Panc1 (cell line): ENCODE measurements at regions not wholly inside any gene's neighbourhood (a gene's known extent, or its start where the extent isn't known, plus 50 kb on each side); places are given as distances from the start of the nearest gene placed in this dataset.

Source experiments
- ATAC-seq: fragments of 200-7000 bp; cut with Tn5 transposase; 2 replicates; pipeline ENCODE4 v1.9.1; 2020; ENCODE audit warnings: mild to moderate bottlenecking, moderate library complexity
- BruUV-seq: library from RNA; stranded (reverse); fragments of 400-500 nt; replicated peaks from 2 replicates; lab custom pipeline; 2021; lab: Mats Ljungman, UMichigan
- CTCF ChIA-PET: fragments of 300-600 bp; sonication (Branson Sonifier 250); formaldehyde crosslinking; loops from one replicate; lab custom pipeline; 2022; ENCODE audit warnings: antibody characterized with exemption; lab: Charles Lee
- POLR2A ChIA-PET: fragments of 300-600 bp; sonication (Branson Sonifier 250); formaldehyde crosslinking; loops from one replicate; lab custom pipeline; 2022; ENCODE audit warnings: antibody characterized with exemption; lab: Charles Lee
- DNase-seq: peaks from one replicate; pipeline ENCODE4 v3.0.0-alpha.2; 2010; ENCODE audit warnings: low read depth, low spot score
- H3K27ac ChIP-seq: 2 replicates; pipeline ENCODE4 v1.5.1; 2011; ENCODE audit warnings: mild to moderate bottlenecking, low read length, inconsistent platforms
- H3K27me3 ChIP-seq: fragments of 200-500 bp; sonication (Bioruptor generic); 2 replicates; pipeline ENCODE4 v1.6.0; 2014; ENCODE audit warnings: low read length, inconsistent platforms; ENCODE audit not compliant: control insufficient read depth, insufficient read depth
- H3K36me3 ChIP-seq: fragments of 200-500 bp; sonication (Bioruptor generic); 2 replicates; pipeline ENCODE4 v1.5.1; 2014; ENCODE audit warnings: inconsistent platforms, mild to moderate bottlenecking, low read length, moderate library complexity; ENCODE audit not compliant: control insufficient read depth, insufficient read depth
- H3K4me1 ChIP-seq: 2 replicates; pipeline ENCODE4 v1.5.1; 2011; ENCODE audit warnings: inconsistent platforms, mild to moderate bottlenecking, low read length, moderate library complexity; ENCODE audit not compliant: control insufficient read depth, insufficient read depth
- H3K4me3 ChIP-seq, 2 experiments: 2 replicates each; pipeline ENCODE4 v1.5.1; 2011 to 2012; ENCODE audit warnings: low read depth in 2 of 2, low read length in 2 of 2, mild to moderate bottlenecking in 2 of 2, inconsistent platforms in 1 of 2, moderate library complexity in 1 of 2
- H3K9me3 ChIP-seq: fragments of 200-500 bp; sonication (Bioruptor generic); 2 replicates; pipeline ENCODE4 v1.5.1; 2014; ENCODE audit warnings: low read depth, mild to moderate bottlenecking, inconsistent platforms, low read length, moderate library complexity; ENCODE audit not compliant: control insufficient read depth, insufficient read depth
- CTCF ChIP-seq: fragments of 450-650 bp; IDR thresholded peaks from 2 replicates; pipeline ENCODE4 v1.5.1; 2017; ENCODE audit warnings: mild to moderate bottlenecking
- POLR2AphosphoS5 ChIP-seq: IDR thresholded peaks from 2 replicates; pipeline ENCODE4 v1.6.1; 2012; ENCODE audit warnings: mild to moderate bottlenecking, low read depth, low read length, moderate library complexity
- REST ChIP-seq, 2 experiments: IDR thresholded peaks; 2 replicates each; pipeline ENCODE4 v1.6.1; 2011 to 2012; ENCODE audit warnings: low read depth in 2 of 2, control low read depth in 1 of 2, low read length in 1 of 2, mild to moderate bottlenecking in 1 of 2, moderate library complexity in 1 of 2; ENCODE audit not compliant: insufficient read depth in 1 of 2
- SIN3A ChIP-seq: IDR thresholded peaks from 2 replicates; pipeline ENCODE4 v1.6.1; 2012; ENCODE audit warnings: low read depth, mild to moderate bottlenecking, low read length, moderate library complexity, borderline replicate concordance; ENCODE audit not compliant: insufficient read depth
- TCF7L2 ChIP-seq: IDR thresholded peaks from 2 replicates; pipeline ENCODE4 v1.6.1; 2011; ENCODE audit warnings: mild to moderate bottlenecking, low read depth, low read length, inconsistent platforms
- in situ Hi-C: cut with HindIII; loops from 2 replicates; pipeline ENCODE4 v1.10.0; 2016; ENCODE audit warnings: low sequenced_read_pairs, low pct_unique_long_range_greater_than_20kb
- intact Hi-C: fragments of 100-400 bp; cut with micrococcal nuclease; formaldehyde crosslinking; loops from one replicate; pipeline ENCODE4 v1.10.0; 2022; ENCODE audit not compliant: unreplicated experiment

GRCh38 chr2:128638341-128639119 lies 319.9 kb upstream of the HS6ST1 start:
- intact Hi-C loops (no loop called here), in situ Hi-C loops (no loop called here)
- BruUV-seq: no TSS peak
- ChIA-PET CTCF (no interaction called here), POLR2A (no interaction called here)
- Histone ChIP-seq H3K4me1 (no peaks in the 10 kb centered on the region), H3K4me3 (no peak overlapping the region), H3K27me3 (no peaks in the 10 kb centered on the region; the same call in 1 of the 2 replicates), H3K27ac (no peak overlapping the region), H3K9me3 (no peaks in the 10 kb centered on the region), H3K36me3 (no peaks in the 10 kb centered on the region)
- TF ChIP-seq POLR2AphosphoS5 (no peak), CTCF (no peak), TCF7L2 (no peak), REST (IDR thresholded peaks at IDR 0.05; ENCODE audit: insufficient read depth in 1 of 2, low read depth in 2 of 2, low read length in 1 of 2) (no peak), SIN3A (no peak)
- no peak for ATAC-seq
- DNase-seq: no peak

- no peaks in the 10 kb centered on the region for H3K27me3 ChIP-seq
- H3K27ac ChIP-seq: no peak overlapping the region
- POLR2A ChIA-PET: no interaction called here
- in situ Hi-C loops (no loop called here), intact Hi-C loops (no loop called here)
- ATAC-seq: no peak
- H3K4me3 ChIP-seq: no peak overlapping the region
- DNase-seq: no peak
- H3K36me3 ChIP-seq: no peaks in the 10 kb centered on the region
- BruUV-seq: no TSS peak
- no peak for TF ChIP-seq POLR2AphosphoS5
- TF ChIP-seq TCF7L2: no peak
- no peak for TF ChIP-seq CTCF
- TF ChIP-seq SIN3A: no peak
- TF ChIP-seq REST (IDR thresholded peaks at IDR 0.05; ENCODE audit: insufficient read depth in 1 of 2, low read depth in 2 of 2, low read length in 1 of 2): no peak
- no peaks in the 10 kb centered on the region for H3K4me1 ChIP-seq
- CTCF ChIA-PET: no interaction called here
- H3K9me3 ChIP-seq: no peaks in the 10 kb centered on the region
Measured at GRCh38 chr2:128639120-128639477, 320.4 kb upstream of the HS6ST1 start.
